Sigmoid colon (tissue), 6 donors: ENCODE measurements at regions not wholly inside any gene's neighbourhood (a gene's known extent, or its start where the extent isn't known, plus 50 kb on each side); places are given as distances from the start of the nearest gene placed in this dataset.

Experiments
- DNase-seq: peaks from one replicate; pipeline ENCODE4 v3.0.0-alpha.2; 2019
- H3K27ac ChIP-seq, 4 donors: fragments of 200-600 bp; sonication (generic); one replicate each; pipeline ENCODE4 v1.5.1; 2016 to 2019; ENCODE audit warnings: mild to moderate bottlenecking in 1 of 4
- H3K27me3 ChIP-seq, 3 donors: fragments of 200-600 bp; sonication (generic); one replicate each; pipeline ENCODE4 v1.5.1; 2019; ENCODE audit warnings: mild to moderate bottlenecking in 1 of 3
- H3K36me3 ChIP-seq, 4 donors: fragments of 200-600 bp; sonication (generic); one replicate each; pipeline ENCODE4 v1.5.1; 2016 to 2019
- H3K4me1 ChIP-seq, 4 donors: fragments of 200-600 bp; sonication (generic); one replicate each; pipeline ENCODE4 v1.5.1; 2017 to 2019
- H3K4me3 ChIP-seq, 4 donors: fragments of 200-600 bp; sonication (generic); one replicate each; pipeline ENCODE4 v1.5.1; 2017 to 2019; ENCODE audit warnings: mild to moderate bottlenecking in 2 of 4, moderate library complexity in 1 of 4
- H3K9me3 ChIP-seq, 4 donors: fragments of 200-600 bp in 3 of 4; sonication (generic) in 3 of 4; one replicate each; pipeline versions ENCODE4 v1.5.1 to v1.6.1; 2013 to 2019
- CTCF ChIP-seq, 4 experiments: fragments of 450-650 bp in 3 of 4; fragments of 200-600 bp in 1 of 4; IDR thresholded peaks; one replicate each; pipeline ENCODE4 v1.5.1; 2016 to 2019; ENCODE audit warnings: antibody characterized with exemption in 4 of 4, mild to moderate bottlenecking in 3 of 4, moderate library complexity in 2 of 4
- EP300 ChIP-seq, 4 donors: sonication (generic); formaldehyde crosslinking; IDR thresholded peaks; one replicate each; pipeline ENCODE4 v1.6.1; 2017; ENCODE audit warnings: antibody characterized with exemption in 4 of 4
- POLR2A ChIP-seq, 2 donors: fragments of 450-650 bp; IDR thresholded peaks; one replicate each; pipeline ENCODE4 v1.6.1; 2016; ENCODE audit warnings: antibody characterized with exemption in 2 of 2, mild to moderate bottlenecking in 2 of 2, moderate library complexity in 2 of 2
- POLR2AphosphoS5 ChIP-seq, 4 donors: sonication (generic); formaldehyde crosslinking; IDR thresholded peaks; one replicate each; pipeline ENCODE4 v1.6.1; 2017; ENCODE audit warnings: antibody characterized with exemption in 4 of 4
- WGBS, 2 donors: extraction: QIAGEN DNeasy Blood & Tissue Kit; methylation state at CpG; one replicate each; pipeline ENCODE4 v1.1.7; 2013; 5-methylcytosine and 5-hydroxymethylcytosine counted together
- intact Hi-C: fragments of 100-400 bp; cut with DNase I; formaldehyde crosslinking; loops from one replicate; pipeline ENCODE4 v1.15.1; 2023
- donor health status: healthy with polysubstance abuse.
- donor health status: healthy.

- no peak for DNase-seq
- H3K36me3 ChIP-seq = no peaks in the 10 kb centered on the region
- H3K9me3 ChIP-seq = no peaks in the 10 kb centered on the region
- intact Hi-C loops = no loop called here
- H3K4me3 ChIP-seq = no peak overlapping the region
- no peak for TF ChIP-seq CTCF (IDR thresholded peaks at IDR 0.05)
- TF ChIP-seq EP300 (IDR thresholded peaks at IDR 0.05) = no peak
- TF ChIP-seq POLR2A (IDR thresholded peaks at IDR 0.05) = no peak
- no peak for TF ChIP-seq POLR2AphosphoS5 (IDR thresholded peaks at IDR 0.05)
- no peaks in the 10 kb centered on the region for H3K4me1 ChIP-seq
- H3K27me3 ChIP-seq = no peaks in the 10 kb centered on the region
- WGBS, 2 donors = 74 to 83% methylated on average over 3 of the region's 3 CpGs
- H3K27ac ChIP-seq = no peak overlapping the region
Measured at GRCh38 chr2:81250270-81250669, 945.7 kb upstream of the LRRTM1 start.

GRCh38 chr2:81249152-81249551 is 944.6 kb upstream of the LRRTM1 start:
- Histone ChIP-seq H3K9me3 (no peaks in the 10 kb centered on the region), H3K27ac (no peak overlapping the region), H3K36me3 (no peaks in the 10 kb centered on the region), H3K4me3 (no peak overlapping the region), H3K4me1 (no peaks in the 10 kb centered on the region), H3K27me3 (no peaks in the 10 kb centered on the region)
- WGBS, 2 donors = 90 to 92% methylated on average over 1 of the region's 1 CpG
- TF ChIP-seq EP300 (IDR thresholded peaks at IDR 0.05) = no peak
- TF ChIP-seq CTCF (IDR thresholded peaks at IDR 0.05) = no peak
- no peak for TF ChIP-seq POLR2A (IDR thresholded peaks at IDR 0.05)
- no peak for TF ChIP-seq POLR2AphosphoS5 (IDR thresholded peaks at IDR 0.05)
- DNase-seq = no peak
- intact Hi-C loops = no loop called here

- no peaks in the 10 kb centered on the region for H3K27me3 ChIP-seq
- no peak for TF ChIP-seq POLR2A (IDR thresholded peaks at IDR 0.05)
- TF ChIP-seq EP300 (IDR thresholded peaks at IDR 0.05) = no peak
- no peak for TF ChIP-seq CTCF (IDR thresholded peaks at IDR 0.05)
- TF ChIP-seq POLR2AphosphoS5 (IDR thresholded peaks at IDR 0.05) = no peak
- H3K36me3 ChIP-seq = no peaks in the 10 kb centered on the region
- no peaks in the 10 kb centered on the region for H3K4me1 ChIP-seq
- H3K9me3 ChIP-seq = no peaks in the 10 kb centered on the region
- intact Hi-C loops = no loop called here
- H3K27ac ChIP-seq = no peak overlapping the region
- DNase-seq = no peak
- WGBS, 2 donors = 64 to 81% methylated on average over 3 of the region's 3 CpGs
- no peak overlapping the region for H3K4me3 ChIP-seq
Measured at GRCh38 chr2:81247648-81248047, 943.1 kb upstream of the LRRTM1 start.

- no peak for DNase-seq
- Histone ChIP-seq H3K27me3 (no peaks in the 10 kb centered on the region), H3K4me3 (no peak overlapping the region), H3K9me3 (no peaks in the 10 kb centered on the region), H3K4me1 (no peaks in the 10 kb centered on the region), H3K36me3 (no peaks in the 10 kb centered on the region), H3K27ac (no peak overlapping the region)
- 72 to 83% methylated on average over 2 of the region's 2 CpGs for WGBS, 2 donors
- TF ChIP-seq POLR2AphosphoS5 (IDR thresholded peaks at IDR 0.05) = no peak
- no peak for TF ChIP-seq POLR2A (IDR thresholded peaks at IDR 0.05)
- TF ChIP-seq CTCF (IDR thresholded peaks at IDR 0.05) = no peak
- no peak for TF ChIP-seq EP300 (IDR thresholded peaks at IDR 0.05)
- intact Hi-C loops = no loop called here
Measured at GRCh38 chr2:81242501-81242900, 937.9 kb upstream of the LRRTM1 start.

- no peaks in the 10 kb centered on the region for H3K4me1 ChIP-seq
- H3K9me3 ChIP-seq = no peaks in the 10 kb centered on the region
- no peak for TF ChIP-seq EP300 (IDR thresholded peaks at IDR 0.05)
- TF ChIP-seq POLR2AphosphoS5 (IDR thresholded peaks at IDR 0.05) = no peak
- no peak for TF ChIP-seq CTCF (IDR thresholded peaks at IDR 0.05)
- no peak for TF ChIP-seq POLR2A (IDR thresholded peaks at IDR 0.05)
- no peak for DNase-seq
- H3K27me3 ChIP-seq = no peaks in the 10 kb centered on the region
- H3K4me3 ChIP-seq = no peak overlapping the region
- no peak overlapping the region for H3K27ac ChIP-seq
- WGBS, 2 donors = 49 to 65% methylated on average over 2 of the region's 2 CpGs
- H3K36me3 ChIP-seq = no peaks in the 10 kb centered on the region
- intact Hi-C loops = no loop called here
Measured at GRCh38 chr2:81238462-81238861, 933.9 kb upstream of the LRRTM1 start.
